ENCODE measurements at regions not wholly inside any gene's neighbourhood (a gene's known extent, or its start where the extent isn't known, plus 50 kb on each side); places are given as distances from the start of the nearest gene placed in this dataset.

GRCh38 chr5:152056931-152057330 is 132.3 kb upstream of the GLRA1 start:
- TF ChIP-seq ZNF565 (CRISPR knock-in tag; conservative IDR thresholded peaks at IDR 0.05; ENCODE audit: low read depth) (no peak), CSDC2 (CRISPR knock-in tag; IDR thresholded peaks at IDR 0.05) (no peak), ZFP30 (CRISPR knock-in tag; IDR thresholded peaks at IDR 0.05) (no peak), ARNTL (CRISPR knock-in tag; IDR thresholded peaks at IDR 0.05; ENCODE audit: borderline replicate concordance, low read depth) (no peak), ESRRG (CRISPR knock-in tag; IDR thresholded peaks at IDR 0.05) (no peak), CREB5 (CRISPR knock-in tag; IDR thresholded peaks at IDR 0.05; ENCODE audit: low read depth) (no peak)
